Stimulated activated CD4-positive, alpha-beta T cell treated with anti-CD3 and anti-CD28 coated beads, Interleukin-12 subunit alpha, Interleukin-12 subunit beta, amount 100 ng/mL, for 48 hours (primary cell): ENCODE measurements at regions not wholly inside any gene's neighbourhood (a gene's known extent, or its start where the extent isn't known, plus 50 kb on each side); places are given as distances from the start of the nearest gene placed in this dataset.
"Not testable (repeated sequence)": the region's sequence is repeated elsewhere in the genome, so short reads cannot be mapped to it uniquely, and the experiment has no call there.

Source experiments
- DNase-seq, 3 donors: peaks; one replicate each; pipeline ENCODE4 v3.0.0-alpha.2; 2020; ENCODE audit warnings: low read depth in 2 of 3, low spot score in 1 of 3

DNA sequence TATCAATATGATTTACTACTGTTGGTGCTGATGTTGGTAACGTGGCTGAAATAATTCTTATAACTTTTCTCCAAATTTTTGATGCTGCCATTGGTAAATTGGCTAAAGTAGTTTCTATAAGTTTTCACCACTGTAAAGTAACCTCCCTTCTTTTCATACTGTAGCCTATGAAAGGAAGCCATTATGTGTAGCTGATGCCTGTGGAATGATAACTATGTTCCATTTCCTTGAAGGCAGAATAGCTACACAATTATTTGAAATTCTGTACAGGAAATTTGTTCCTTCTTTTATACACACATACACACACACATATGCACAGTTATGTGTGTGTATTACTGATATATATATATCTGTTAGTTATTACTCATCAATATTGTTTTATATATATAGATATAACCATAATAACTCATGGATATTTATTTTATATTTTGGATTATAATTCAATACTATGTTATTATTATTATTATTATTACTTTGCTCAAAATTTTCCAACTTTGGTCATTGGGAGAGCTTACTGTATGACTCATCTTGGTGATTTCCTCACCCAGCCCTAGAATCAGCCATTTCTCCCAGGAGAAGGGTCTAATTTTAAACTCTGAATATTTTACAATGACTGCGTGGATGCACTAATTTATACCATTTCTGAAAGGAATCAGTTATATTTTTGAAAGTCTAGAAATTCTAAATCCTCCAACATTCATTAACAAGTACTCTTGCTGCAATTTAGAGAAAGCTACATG, 1677.7 kb downstream of the SUCLG1 start:
- DNase-seq, result no peak

DNA sequence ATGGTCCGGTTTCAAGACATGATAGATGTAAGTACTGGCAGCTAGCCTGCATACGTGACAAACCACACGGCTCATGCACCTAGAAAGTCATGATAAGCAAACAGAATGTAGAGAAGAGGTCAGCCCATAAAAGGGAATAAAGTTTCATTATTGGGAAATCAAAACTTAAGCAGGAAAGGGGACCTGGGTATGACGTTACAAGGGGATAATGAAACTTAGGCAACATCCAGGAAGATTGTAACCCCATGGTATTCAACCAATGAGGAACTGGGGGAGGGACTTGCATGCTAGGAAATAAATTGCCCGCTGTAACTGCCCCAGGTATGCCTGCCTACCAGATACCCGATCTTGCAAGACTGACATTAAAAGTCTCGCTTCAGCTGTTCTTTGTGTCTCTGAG, 1679.0 kb downstream of the SUCLG1 start:
- no peak for DNase-seq

DNA sequence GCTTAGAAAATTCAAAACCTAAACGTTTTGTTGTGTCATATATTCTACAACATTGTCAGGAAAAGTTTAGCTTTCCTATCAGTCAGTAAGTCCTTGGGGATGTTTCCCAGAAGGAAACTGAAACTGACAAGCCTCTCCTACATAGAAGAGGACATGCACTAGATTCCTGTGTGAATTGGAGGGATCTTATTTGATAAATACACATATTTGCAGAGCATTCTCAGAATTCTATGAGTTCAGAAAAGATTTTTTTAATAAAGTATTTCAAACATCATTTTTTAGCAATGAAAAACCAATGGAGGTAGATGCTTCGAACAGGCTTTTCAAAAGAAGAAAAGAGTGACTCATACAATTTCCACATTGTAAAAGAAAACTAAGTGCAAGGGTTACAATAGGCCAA, 1706.7 kb downstream of the SUCLG1 start:
- no peak for DNase-seq

DNA sequence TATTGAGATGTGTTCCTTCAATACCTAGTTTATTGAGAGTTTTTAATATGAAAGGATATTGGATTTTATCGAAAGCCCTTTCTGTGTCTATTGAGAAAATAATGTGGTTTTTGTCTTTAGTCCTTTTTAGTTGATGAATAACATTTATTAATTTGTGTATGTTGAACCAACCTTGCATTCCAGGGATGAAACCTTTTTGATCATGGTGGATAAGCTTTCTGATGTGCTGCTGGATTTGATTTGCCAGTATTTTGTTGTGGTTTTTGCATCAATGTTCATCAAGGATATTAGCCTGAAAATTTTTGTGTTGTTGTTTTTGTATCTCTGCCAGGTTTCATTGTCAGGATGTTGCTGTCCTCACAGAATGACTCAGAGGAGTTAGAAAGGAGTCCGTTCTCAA, 1710.4 kb downstream of the SUCLG1 start:
- DNase-seq, result no peak

DNA sequence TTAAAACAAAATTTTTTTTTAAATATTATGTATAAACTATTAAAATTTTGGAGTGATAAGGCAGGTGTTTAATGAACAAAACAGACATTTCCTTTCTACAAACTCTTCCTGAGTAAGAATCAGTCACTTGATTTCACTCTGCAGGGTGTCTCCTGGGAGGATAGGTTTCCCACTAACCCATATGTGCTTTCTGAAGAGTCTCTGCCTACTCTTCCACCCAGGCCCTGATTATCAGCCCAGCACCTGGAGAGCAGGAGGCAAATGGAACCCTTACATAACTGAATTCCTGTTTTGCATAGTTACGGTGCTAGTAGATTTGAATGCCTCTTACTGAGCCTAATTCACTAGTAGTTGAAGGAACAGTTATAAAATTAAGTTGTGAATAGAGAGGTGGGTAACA, 1718.6 kb downstream of the SUCLG1 start:
- DNase-seq, result no peak

DNA sequence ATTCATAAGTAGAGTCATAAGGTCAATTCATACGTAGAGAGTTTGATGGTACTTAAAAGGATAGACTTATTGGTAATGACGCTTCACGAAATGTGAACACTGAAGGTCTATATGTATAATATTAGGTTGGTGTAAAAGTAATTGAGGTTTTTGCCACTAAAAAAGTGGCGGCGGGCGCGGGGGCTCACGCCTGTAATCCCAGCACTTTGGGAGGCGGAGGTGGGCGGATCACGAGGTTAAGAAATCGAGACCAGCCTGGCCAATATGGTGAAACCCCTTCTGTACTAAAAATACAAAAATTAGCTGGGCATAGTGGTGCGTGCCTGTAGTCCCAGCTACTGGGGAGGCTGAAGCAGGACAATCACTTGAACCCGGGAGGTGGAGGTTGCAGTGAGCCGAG, 1721.1 kb downstream of the SUCLG1 start:
- DNase-seq, result not testable (repeated sequence)

DNA sequence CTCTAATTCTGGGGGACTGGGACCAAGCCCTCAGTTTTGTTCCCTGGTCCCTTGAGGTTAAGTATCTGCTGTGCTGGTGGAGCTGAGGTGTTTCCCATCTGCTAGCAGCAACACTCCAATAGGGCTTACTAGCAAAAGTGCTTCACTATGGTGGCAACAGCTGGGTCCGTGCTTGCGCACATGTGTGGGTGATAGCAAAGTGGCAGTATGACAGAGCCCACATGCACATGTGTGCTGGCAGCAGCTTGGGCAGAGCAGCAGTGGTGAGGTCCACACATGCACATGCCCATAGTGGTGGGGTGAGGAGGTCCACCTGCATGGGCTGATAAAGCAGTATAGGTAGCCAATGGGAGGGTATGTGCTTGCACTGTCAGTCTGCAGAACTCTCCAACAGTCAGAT, 1723.7 kb downstream of the SUCLG1 start:
- DNase-seq, result no peak

DNA sequence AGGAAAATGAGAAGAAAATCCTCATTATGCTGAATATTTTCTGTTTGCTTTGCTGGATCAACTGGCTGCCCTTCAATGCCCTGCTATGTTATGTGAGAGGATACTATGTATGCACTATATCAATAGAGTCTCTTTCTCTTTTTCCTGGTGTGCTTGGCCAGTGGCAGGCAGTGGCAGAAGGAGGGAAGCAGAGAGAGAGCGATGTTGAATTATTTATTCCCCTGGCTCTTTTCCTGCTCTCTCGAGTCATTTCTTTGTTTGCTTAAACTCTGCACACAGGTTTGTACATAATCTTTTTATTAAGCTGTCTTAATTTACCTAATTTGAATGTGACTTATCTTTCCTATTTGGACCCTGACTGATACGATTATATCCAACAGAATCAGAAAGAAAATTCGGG, 1727.3 kb downstream of the SUCLG1 start:
- DNase-seq, result no peak

DNA sequence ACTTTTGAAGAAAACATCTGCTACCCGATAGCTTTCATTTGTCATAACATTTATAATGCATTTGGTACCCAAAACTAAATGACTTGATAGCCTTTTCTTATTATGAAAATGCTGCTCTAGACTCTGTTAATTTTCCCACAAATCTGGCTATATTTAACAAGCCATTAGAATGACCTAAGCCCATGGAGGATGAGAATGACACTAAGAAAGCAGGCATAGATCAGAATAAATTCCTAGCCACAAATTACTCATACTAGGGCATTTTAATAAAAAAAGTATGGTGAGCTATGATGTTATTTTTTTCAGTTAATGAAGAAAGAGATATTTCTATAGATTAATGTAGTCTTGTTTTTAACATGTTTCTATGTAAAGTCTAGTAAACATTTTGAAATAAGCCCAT, 1728.3 kb downstream of the SUCLG1 start:
- DNase-seq, result no peak

DNA sequence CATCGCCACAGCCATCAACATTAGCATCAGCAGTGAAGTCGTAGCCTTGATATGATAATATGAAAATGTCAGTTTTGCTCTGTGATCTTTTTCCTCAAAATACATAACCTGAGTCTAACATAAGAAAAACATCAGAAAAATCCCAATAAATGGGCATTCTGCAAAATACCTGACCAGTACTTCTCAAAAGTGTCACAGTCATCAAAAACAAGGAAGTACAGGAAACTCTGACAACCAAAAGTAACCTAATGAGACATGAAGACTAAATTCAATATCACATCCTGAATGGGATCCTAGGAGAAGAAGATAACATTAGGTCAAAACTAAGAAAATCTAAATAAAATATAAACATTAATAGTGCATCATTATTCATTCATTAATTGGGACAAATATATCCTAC, 1731.0 kb downstream of the SUCLG1 start:
- DNase-seq, result no peak

DNA sequence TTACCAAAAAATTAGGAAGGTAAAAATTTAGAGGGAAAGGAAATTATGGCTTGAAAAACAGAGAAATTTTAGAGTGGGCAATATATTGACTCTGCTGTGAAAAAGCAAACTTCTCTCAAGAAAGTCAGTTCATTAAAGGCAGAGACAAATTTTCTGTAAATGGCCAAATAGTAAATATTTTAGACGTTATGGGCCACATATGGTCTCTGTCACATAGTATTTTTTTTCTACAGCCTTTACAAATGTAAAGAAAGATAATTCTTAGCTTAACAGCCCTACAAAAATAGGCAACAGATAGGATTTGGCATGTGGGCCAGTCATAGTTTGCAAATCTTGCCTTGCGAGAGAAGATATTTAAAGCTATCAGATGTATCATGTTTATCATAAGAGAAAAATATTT, 1750.4 kb downstream of the SUCLG1 start:
- no peak for DNase-seq

DNA sequence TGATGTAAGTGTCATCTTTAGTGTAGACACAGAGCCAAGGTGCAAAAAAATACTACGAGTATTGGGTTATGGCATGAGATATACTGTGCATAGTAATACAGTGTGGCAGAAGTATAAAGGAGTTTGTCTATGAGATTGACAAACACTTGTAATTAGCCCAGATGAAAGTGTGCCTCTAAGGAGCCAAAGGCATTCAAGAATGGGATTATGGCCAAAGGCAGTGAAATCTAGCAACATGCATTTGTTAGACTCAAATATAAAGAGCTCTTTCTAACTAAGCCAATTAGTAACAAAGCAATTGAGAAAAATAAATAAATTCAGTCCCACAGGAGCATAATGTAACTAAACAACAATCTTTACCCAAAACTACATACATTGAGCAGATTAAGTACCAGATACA, 1761.8 kb downstream of the SUCLG1 start:
- DNase-seq, result no peak

DNA sequence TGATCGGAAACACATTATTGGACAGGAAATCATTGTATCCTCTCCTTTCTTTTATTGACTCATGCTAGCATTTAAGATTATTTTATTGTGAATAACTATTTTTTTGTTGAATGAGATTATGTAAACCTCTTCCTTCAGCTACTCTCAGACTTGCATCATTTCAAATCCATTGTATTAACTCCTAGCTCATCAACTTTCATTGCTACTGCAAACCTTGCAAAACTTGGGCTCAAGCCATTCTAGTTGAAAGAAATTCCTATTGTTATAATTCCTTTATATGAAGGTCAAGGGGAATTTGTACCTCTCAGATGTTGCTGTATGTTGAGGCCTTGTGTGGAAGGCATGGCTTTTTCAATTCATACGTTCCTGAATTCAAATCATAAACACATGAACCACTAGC, 1764.6 kb downstream of the SUCLG1 start:
- DNase-seq, result no peak

DNA sequence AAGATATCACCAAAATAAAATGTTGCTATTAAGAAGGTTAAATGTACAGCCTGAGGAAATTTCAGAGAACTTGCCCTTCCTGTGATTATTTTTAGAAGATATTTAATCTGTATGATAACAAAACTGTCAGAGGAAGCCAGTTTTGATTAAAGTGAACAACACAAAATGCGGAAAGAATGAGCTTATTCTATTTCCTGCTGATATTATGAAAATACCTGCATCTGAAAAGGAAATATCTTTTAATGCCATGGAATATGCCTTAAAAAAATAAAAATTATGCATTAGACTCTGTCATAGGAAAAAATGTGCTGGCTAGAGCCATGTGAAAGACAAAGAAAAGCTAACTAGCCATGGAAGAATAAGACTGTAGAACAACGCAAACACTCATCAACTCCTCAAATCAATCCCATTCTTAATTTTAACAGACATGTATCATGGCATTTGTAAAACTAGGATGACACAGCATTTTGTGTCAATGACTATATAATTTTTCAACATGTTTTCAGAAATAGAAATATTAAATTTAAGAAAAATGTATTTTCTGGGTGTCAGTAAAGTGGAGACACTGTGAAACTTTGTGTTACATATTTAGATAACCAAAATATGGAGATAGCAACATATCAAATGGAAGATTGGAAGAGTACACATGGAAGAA, 1768.2 kb downstream of the SUCLG1 start:
- DNase-seq, result no peak

DNA sequence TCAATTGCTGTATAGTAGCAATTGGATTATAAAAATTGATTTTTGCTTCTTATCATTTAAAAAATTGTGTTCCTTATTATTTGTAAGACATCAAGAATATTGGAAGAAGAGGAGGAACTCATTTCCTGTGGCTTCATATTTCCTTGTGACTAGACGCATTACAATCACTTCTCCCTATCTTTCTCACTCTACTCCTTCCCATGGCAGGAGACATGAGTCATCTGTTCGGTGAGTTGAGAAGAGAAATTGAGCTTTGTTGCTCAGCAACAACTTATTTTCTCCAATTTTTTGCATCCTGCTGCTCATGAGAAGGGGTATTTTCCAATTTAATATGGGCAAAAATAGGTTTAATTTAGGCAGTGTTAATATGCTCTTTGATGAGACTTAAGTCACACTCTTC, 1783.9 kb downstream of the SUCLG1 start:
- DNase-seq, result no peak

DNA sequence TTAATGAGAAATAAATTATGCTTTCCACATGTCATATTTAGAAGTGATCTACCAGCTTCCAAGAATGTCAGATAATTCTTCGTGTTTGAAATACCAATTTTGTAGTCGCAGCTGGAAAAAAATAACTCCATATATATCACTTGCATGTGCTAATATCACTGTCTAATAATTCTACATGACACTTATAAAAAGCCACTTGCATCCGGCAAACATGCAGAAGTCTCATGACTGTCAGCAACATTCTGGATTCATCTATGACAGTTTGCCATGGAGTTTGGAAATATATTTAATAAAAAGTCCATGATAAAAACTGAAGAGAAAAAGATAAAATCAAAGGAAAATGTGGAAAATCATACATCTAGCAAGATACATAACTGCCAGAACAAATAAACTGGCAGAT, 1784.4 kb downstream of the SUCLG1 start:
- no peak for DNase-seq

DNA sequence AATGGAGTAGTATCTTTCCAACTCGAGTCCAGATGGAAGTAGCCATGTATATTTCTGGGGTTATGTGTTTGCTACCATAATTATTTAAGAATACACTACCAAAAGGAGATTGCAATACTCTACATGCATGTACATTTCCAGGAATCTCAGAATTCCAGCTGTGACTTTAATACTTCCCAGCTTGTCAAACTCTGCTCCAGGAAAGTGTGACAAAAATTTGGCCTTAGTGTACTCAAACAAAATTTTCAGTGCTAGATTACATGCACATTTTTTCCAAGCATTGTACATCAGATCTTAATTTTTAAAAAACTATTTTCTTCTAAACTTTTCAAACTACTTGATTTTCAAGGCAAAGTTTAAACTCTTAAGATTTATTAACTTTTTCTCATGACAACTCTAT, 1791.6 kb downstream of the SUCLG1 start:
- no peak for DNase-seq

DNA sequence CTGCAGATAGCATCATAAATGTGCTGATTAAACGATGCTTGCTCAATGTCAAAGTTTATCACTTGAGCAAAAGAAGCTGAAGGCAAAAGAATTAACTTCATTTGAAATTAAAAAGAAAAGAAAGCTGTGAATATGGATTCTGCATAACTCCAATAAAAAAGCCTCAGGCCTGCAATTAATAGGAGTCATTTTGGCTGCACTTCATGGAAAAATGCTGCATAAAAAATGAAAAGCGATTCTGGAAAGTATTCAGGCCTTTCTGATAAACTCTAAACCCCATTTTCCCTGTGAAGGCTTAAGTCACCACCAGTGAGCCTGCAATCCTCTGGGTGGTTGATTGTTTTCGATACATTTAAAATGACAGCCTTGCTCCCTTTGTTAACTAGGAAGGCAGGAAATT, 1793.4 kb downstream of the SUCLG1 start:
- no peak for DNase-seq

DNA sequence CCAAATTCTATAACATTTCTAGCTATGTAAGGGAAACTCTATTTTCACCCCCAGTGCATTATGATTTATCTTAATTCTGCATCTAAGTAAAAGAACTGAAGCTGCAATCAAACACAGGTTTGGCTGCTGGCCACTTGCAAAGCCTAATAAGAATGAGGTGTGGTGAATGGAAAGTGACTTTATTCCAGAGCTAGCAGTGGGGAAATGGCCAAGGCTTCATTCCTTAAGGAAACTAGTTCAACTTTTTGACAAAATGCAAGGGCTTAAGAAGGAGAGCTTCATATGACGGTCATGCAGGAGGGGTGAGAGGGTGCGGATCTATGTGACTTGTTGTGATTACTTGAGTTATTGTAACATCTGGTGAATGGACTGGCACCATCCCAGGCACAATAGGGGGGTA, 1802.0 kb downstream of the SUCLG1 start:
- no peak for DNase-seq

DNA sequence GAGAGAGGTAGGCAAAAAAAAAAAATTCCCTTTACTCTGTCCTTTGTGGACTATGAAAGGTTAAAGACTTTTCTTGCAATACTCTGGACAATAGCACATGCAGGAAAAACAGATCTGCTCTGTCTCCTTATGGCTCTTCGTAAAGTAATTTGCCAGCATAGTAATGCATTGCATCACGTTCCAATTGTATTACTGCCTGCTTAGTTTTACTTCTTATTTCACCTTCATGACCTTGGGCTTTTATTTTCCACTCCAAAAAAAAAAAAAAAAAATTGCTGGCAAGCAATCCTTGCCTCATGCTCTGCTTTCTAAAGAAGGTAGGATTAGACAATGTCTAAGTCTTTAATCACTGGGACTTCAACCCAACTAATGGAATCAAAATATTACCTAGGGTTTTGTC, 1802.7 kb downstream of the SUCLG1 start:
- no peak for DNase-seq

DNA sequence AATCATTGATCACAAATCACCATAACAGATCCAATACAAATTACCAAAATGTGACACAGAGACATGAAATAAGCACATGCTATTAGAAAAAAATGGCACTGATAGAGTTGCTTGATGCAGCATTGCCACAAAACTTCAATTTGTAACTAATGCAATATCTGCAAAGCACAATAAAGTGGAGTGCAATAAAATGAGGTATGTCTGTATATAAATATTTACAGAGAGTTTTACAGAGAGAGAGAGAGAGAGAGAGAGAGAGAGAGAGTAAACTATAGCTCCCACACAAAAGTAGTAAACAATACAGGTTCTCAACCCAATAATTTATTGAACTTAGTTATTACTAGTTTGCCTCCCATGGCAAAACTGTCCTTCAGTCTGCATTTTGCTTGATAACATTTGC, 1807.0 kb downstream of the SUCLG1 start:
- no peak for DNase-seq

DNA sequence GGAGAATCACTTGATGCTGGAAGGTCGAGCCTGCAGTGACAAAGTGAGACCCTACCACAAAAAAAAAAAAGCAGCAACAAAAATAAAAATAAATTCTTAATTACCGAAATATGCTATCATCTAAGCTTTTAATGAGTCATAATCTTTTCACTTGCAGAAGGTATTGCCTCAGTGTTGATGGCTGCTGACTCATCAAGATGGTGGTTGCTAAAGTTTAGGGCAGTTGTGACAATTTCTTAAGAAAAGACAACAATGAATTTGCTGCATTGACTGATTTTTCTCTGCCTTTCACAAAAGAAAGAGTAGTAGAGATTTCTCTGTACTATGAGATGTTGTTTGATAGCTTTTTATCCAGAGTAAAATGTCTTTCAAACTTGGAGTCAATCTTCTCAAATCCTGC, 1809.0 kb downstream of the SUCLG1 start:
- DNase-seq, result no peak

DNA sequence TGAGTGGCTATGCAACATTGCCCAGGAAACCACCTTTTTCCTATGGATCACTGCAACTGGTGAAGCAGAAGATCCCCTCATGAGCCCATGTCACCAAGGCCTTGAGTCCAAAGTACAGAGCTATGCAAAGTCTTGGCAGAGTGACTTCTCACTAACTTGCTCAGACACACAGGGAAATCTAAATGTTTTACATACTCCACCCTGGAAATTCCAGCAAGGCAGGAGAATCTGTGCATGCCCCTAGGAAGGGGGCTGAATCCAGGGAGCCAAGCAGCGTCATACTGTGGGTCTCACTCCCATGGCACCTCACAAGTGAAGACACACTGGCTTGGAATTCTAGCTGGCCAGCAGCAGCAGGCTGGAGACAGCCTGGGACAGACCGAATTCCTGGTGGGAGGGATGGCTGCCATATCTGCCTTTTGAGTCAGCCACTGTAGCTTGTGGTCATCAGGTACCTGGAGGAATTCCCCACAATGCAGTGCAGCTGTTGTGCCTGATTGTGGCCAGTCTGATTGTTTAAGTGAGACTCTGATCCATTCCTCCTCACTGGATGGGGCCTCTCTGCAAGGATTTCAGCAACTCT, 1817.4 kb downstream of the SUCLG1 start:
- DNase-seq, result no peak
